GM12892 (cell line): ENCODE measurements at regions not wholly inside any gene's neighbourhood (a gene's known extent, or its start where the extent isn't known, plus 50 kb on each side); places are given as distances from the start of the nearest gene placed in this dataset.
"Not testable (repeated sequence)": the region's sequence is repeated elsewhere in the genome, so short reads cannot be mapped to it uniquely, and the experiment has no call there.

Experiments used
- DNase-seq: peaks from one replicate; pipeline ENCODE4 v3.0.0; 2011; ENCODE audit not compliant: insufficient read length
- FAIRE-seq: peaks from 2 replicates; lab custom pipeline; 2011; peaks lifted over from hg19 to GRCh38; lab: Jason Lieb, UNC
- POLR2A ChIP-seq: IDR thresholded peaks from 2 replicates; pipeline ENCODE4 v1.6.1; 2011; ENCODE audit warnings: low read depth, low read length, control low read depth
- POLR2AphosphoS5 ChIP-seq: IDR thresholded peaks from 2 replicates; pipeline ENCODE4 v1.6.1; 2011; ENCODE audit warnings: low read depth, low read length, control low read depth
- TAF1 ChIP-seq: IDR thresholded peaks from 2 replicates; pipeline ENCODE4 v1.6.1; 2011; ENCODE audit warnings: low read depth, mild to moderate bottlenecking, control low read depth, low read length, borderline replicate concordance

DNA sequence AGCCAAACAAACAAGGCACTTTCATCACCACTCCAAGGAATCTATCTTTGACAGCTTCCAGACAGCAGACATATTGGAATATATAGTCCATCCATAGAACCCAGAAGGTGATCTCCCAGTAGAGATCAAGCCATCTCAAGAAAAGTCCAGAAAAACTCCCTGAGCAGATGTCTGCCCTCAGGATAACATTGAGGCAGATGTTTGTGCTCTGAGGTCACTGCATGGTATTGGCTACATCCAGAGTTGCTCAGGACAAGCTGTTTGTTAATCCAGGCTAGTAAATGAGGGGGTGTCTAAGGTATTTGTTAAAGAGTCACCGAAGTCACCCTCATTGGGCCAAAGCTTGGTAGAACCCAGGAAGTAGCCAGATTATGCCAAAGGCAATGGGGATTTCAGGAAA is 556.3 kb upstream of the KLF4 start:
- TF ChIP-seq POLR2AphosphoS5 (no peak), POLR2A (no peak), TAF1 (no peak)
- FAIRE-seq, result no peak
- DNase-seq, result no peak

DNA sequence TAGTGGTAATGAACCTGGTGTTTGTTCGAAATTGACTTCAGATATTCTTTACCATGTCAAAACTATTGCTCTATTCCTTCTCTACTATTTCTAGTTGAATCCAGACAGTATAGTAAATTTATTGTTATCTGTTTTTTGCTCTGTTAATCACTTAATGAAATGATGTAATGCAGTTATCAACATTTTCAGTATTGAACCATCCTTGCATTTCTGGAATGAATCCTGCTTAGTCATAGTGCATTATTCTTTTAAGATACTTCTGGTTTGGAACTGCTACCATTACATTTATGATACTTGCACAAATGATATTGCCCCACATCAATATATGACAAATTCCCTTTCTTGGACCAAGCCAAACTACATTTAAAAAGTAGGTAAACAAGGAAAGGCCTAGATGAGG is 554.0 kb upstream of the KLF4 start:
- TF ChIP-seq POLR2AphosphoS5, result no peak
- TF ChIP-seq POLR2A, result no peak
- TF ChIP-seq TAF1, result no peak
- DNase-seq, result no peak
- FAIRE-seq, result no peak

GRCh38 chr9:108041551-108041950 is 552.0 kb upstream of the KLF4 start:
- DNase-seq (no peak), FAIRE-seq (no peak)
- TF ChIP-seq TAF1 (no peak), POLR2A (no peak), POLR2AphosphoS5 (no peak)

- DNase-seq (no peak), FAIRE-seq (no peak)
- TF ChIP-seq POLR2A, result no peak
- no peak for TF ChIP-seq POLR2AphosphoS5
- TF ChIP-seq TAF1, result no peak
Measured at GRCh38 chr9:108040783-108041182, 551.2 kb upstream of the KLF4 start.

DNA sequence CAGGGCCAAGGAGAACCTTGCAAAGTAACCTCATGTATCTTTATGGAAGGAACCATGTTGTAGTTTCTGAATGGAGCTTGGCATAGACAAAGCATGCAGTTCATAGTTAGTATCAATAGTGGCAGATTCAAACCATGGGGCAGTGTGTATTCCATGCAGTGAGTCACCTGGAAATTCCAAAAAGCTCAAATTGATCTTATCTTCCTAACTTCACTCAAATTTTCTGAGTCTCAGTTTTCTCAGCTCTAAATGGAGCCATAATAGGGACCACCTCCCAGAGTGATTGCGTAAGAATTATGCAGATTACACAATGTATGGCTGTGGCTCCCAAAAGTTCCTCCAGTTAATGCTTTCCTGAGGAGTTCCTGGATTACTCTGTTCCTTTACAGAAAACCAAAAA is 549.9 kb upstream of the KLF4 start:
- DNase-seq (no peak), FAIRE-seq (no peak)
- no peak for TF ChIP-seq POLR2AphosphoS5

- TF ChIP-seq TAF1 (no peak), POLR2A (no peak)
- DNase-seq (no peak), FAIRE-seq (no peak)
Measured at GRCh38 chr9:108039012-108039411, 549.4 kb upstream of the KLF4 start.

GRCh38 chr9:108035487-108035886 is 545.9 kb upstream of the KLF4 start:
- FAIRE-seq, result no peak
- DNase-seq, result no peak
- TF ChIP-seq POLR2AphosphoS5 (no peak), TAF1 (no peak), POLR2A (no peak)

DNA sequence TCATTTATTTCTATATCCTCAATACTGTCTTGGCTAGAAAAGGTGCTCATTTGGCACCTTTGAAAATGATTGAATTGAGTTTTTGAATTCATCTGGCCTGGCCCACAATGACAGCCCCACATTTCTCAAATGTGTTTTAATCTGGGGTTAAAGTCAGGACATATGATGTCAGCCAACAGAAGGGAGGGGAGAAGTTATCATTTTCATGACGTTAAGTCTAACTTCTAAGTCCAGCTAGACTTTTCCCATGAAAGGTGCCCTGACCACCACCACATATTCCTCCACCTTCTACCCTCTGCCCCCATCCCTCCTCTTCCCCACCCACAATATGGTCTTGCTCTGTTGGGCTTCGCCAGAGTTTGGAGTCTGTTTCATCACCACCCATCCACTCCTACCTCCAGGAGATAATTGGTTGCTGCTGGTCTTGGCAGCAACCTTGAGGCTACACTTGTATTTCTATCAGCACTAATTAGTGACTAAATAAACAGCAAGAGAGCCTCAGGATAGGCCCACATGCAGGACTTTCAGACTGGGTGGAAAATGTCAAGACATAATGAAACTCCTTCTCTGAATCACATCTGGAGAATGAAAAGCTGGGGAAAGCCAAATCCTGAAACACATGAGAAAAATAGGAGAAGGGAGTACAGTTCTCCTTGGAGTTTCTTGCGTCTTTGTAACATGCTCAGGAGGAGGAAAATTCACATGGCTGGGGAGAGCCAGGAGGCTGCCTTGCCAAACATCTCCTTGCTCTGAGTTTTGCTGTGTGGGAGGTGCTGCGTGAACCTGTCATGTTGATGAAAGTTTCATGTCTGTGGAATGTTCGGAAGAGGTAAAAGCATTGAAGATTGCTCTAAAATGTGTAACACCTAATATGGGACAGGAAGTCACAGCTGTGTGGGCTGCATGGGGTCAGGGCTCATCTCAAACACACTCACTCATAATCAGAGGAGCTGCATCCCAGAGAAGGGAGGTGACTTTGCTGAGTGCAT is 544.7 kb upstream of the KLF4 start:
- no peak for TF ChIP-seq POLR2A
- TF ChIP-seq TAF1, result no peak
- no peak for TF ChIP-seq POLR2AphosphoS5
- DNase-seq (no peak), FAIRE-seq (no peak)

GRCh38 chr9:108032079-108032478 is 542.5 kb upstream of the KLF4 start:
- not testable (repeated sequence) for DNase-seq, FAIRE-seq

GRCh38 chr9:108031221-108031620 is 541.7 kb upstream of the KLF4 start:
- FAIRE-seq, DNase-seq: not testable (repeated sequence)

- DNase-seq, FAIRE-seq: not testable (repeated sequence)
Measured at GRCh38 chr9:108026718-108027117, 537.1 kb upstream of the KLF4 start.

GRCh38 chr9:108024604-108025003 is 535.0 kb upstream of the KLF4 start:
- DNase-seq, result no peak
- TF ChIP-seq POLR2A (no peak), POLR2AphosphoS5 (no peak), TAF1 (no peak)
- FAIRE-seq, result no peak
